ENCODE measurements at regions not wholly inside any gene's neighbourhood (a gene's known extent, or its start where the extent isn't known, plus 50 kb on each side); places are given as distances from the start of the nearest gene placed in this dataset.

DNA sequence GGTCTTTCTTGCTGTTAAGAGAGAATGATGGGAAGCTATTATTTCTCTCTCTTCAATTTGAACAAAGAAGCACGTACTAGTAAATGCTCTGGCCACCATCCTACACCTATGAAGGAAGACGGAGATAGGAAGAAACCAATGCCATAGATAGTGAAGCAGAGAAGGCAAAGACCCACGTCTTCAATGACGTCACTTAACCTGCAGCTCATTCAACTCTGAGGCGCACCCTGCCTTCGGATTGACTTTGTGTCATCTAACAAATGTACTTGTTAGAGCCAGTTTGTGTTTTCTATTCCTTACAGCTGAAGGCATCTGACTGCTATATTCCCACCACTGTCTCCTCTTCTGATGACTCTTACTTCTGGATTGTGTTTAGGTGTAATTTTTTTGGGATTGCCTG lies 332.5 kb upstream of the DDI1 start:
- no peak for TF ChIP-seq EZH2 (IDR thresholded peaks at IDR 0.05; ENCODE audit: borderline replicate concordance, low read depth, low read length, severe bottlenecking)
- TF ChIP-seq, protein P1, sequence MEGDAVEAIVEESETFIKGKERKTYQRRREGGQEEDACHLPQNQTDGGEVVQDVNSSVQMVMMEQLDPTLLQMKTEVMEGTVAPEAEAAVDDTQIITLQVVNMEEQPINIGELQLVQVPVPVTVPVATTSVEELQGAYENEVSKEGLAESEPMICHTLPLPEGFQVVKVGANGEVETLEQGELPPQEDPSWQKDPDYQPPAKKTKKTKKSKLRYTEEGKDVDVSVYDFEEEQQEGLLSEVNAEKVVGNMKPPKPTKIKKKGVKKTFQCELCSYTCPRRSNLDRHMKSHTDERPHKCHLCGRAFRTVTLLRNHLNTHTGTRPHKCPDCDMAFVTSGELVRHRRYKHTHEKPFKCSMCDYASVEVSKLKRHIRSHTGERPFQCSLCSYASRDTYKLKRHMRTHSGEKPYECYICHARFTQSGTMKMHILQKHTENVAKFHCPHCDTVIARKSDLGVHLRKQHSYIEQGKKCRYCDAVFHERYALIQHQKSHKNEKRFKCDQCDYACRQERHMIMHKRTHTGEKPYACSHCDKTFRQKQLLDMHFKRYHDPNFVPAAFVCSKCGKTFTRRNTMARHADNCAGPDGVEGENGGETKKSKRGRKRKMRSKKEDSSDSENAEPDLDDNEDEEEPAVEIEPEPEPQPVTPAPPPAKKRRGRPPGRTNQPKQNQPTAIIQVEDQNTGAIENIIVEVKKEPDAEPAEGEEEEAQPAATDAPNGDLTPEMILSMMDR (IDR thresholded peaks at IDR 0.05; ENCODE audit: borderline replicate concordance, extremely low read depth, low read length, poor library complexity, severe bottlenecking), result no peak
- no peak overlapping the region for H3K4me3 ChIP-seq (ENCODE audit: low read depth in 1 of 2, low read length in 2 of 2)
- H3K9me3 ChIP-seq (ENCODE audit: insufficient read depth, low read length, severe bottlenecking), result no peaks in the 10 kb centered on the region
- no peaks in the 10 kb centered on the region for H4K20me1 ChIP-seq (ENCODE audit: insufficient read depth, low read length)
- no peak for DNase-seq
- no peak overlapping the region for H3K27ac ChIP-seq (ENCODE audit: low read length)
- H3K9ac ChIP-seq (ENCODE audit: low read depth, low read length), result no peak overlapping the region
- no peak overlapping the region for H2AFZ ChIP-seq (ENCODE audit: low read depth, low read length)
- ATAC-seq (ENCODE audit: insufficient read depth, low read depth), result no peak
- H3K4me2 ChIP-seq (ENCODE audit: insufficient read depth, low read length), result no peak overlapping the region
- no peaks in the 10 kb centered on the region for H3K4me1 ChIP-seq (ENCODE audit: insufficient read depth, low read length)
- H3K36me3 ChIP-seq (ENCODE audit: insufficient read depth, low read length), result no peaks in the 10 kb centered on the region
- H3K27me3 ChIP-seq (ENCODE audit: insufficient read depth, low read length, poor library complexity), result no peaks in the 10 kb centered on the region
- H3K79me2 ChIP-seq (ENCODE audit: insufficient read depth, low read length), result no peaks in the 10 kb centered on the region

DNA sequence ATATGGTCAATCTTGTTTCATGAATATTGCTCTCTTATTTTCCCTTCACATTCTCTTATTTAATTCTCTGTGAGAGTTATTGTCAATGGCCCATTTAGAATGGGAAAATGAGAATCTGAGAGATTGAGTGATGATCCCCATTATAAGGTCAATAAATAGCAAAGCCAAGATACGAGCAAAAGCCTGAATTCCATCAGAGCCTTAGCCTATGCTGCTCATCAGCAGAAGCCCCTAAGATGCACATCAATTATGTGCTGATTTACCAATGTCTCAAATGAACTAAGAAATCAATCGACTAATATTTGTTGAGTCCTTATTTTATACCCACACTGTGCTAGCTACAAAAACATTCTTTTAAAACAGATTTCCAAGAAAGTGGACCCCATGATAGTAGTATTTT lies 330.8 kb upstream of the DDI1 start:
- Histone ChIP-seq H3K9ac (ENCODE audit: low read depth, low read length) (no peak overlapping the region), H2AFZ (ENCODE audit: low read depth, low read length) (no peak overlapping the region), H3K27me3 (ENCODE audit: insufficient read depth, low read length, poor library complexity) (no peaks in the 10 kb centered on the region), H4K20me1 (ENCODE audit: insufficient read depth, low read length) (no peaks in the 10 kb centered on the region), H3K9me3 (ENCODE audit: insufficient read depth, low read length, severe bottlenecking) (no peaks in the 10 kb centered on the region), H3K4me3 (ENCODE audit: low read depth in 1 of 2, low read length in 2 of 2) (no peak overlapping the region), H3K79me2 (ENCODE audit: insufficient read depth, low read length) (no peaks in the 10 kb centered on the region), H3K4me1 (ENCODE audit: insufficient read depth, low read length) (no peaks in the 10 kb centered on the region), H3K4me2 (ENCODE audit: insufficient read depth, low read length) (no peak overlapping the region), H3K36me3 (ENCODE audit: insufficient read depth, low read length) (no peaks in the 10 kb centered on the region), H3K27ac (ENCODE audit: low read length) (no peak overlapping the region)
- DNase-seq (no peak), ATAC-seq (ENCODE audit: insufficient read depth, low read depth) (no peak)
- no peak for TF ChIP-seq EZH2 (IDR thresholded peaks at IDR 0.05; ENCODE audit: borderline replicate concordance, low read depth, low read length, severe bottlenecking)
- TF ChIP-seq, protein P1 (IDR thresholded peaks at IDR 0.05; ENCODE audit: borderline replicate concordance, extremely low read depth, low read length, poor library complexity, severe bottlenecking), result no peak

DNA sequence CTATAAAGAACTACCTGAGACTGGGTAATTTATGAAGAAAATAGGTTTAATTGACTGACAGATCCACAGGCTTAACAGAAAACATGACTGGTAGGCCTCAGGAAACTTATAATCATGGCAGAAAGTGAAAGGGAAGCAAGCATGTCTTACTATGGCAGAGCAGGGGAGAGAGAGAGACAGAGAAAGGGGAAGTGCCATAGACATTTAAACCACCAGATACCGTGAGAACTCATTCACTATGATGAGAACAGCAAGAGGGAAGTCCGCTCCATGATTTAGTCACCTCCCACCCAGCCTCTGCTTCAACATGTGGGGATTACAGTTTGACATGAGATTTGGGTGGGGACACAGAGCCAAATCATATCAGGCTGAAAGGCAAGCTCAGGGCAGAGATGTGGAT lies 327.1 kb upstream of the DDI1 start:
- Histone ChIP-seq H3K27ac (ENCODE audit: low read length) (no peak overlapping the region), H3K4me1 (ENCODE audit: insufficient read depth, low read length) (0 out of 2 replicates have a peak, but pooled peaks cover 3% of the 10 kb centered on the region), H3K27me3 (ENCODE audit: insufficient read depth, low read length, poor library complexity) (no peaks in the 10 kb centered on the region), H3K4me3 (ENCODE audit: low read depth in 1 of 2, low read length in 2 of 2) (no peak overlapping the region), H3K9me3 (ENCODE audit: insufficient read depth, low read length, severe bottlenecking) (no peaks in the 10 kb centered on the region), H3K79me2 (ENCODE audit: insufficient read depth, low read length) (no peaks in the 10 kb centered on the region), H3K36me3 (ENCODE audit: insufficient read depth, low read length) (no peaks in the 10 kb centered on the region), H4K20me1 (ENCODE audit: insufficient read depth, low read length) (no peaks in the 10 kb centered on the region), H3K9ac (ENCODE audit: low read depth, low read length) (no peak overlapping the region), H2AFZ (ENCODE audit: low read depth, low read length) (no peak overlapping the region), H3K4me2 (ENCODE audit: insufficient read depth, low read length) (no peak overlapping the region)
- DNase-seq (no peak), ATAC-seq (ENCODE audit: insufficient read depth, low read depth) (no peak)
- no peak for TF ChIP-seq EZH2 (IDR thresholded peaks at IDR 0.05; ENCODE audit: borderline replicate concordance, low read depth, low read length, severe bottlenecking)
- TF ChIP-seq, protein P1 (IDR thresholded peaks at IDR 0.05; ENCODE audit: borderline replicate concordance, extremely low read depth, low read length, poor library complexity, severe bottlenecking), result no peak

DNA sequence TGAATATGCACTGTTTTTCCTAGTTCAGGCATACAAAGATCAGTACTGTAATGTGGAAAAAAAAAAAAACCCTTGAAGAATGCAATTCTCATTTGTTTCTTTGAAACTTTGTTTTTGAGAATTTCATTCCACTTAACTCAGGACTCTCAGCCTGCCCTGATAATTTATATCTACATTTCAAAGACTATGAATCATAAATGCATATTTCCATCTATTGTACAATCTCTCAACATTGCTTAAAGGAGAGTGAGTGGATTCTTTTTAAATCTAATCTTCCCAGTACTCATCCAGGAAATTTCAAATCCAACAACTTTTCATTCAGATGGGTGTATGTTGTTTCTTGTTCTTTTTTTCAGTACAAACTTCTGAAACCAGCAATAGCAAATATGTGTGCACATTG lies 322.2 kb upstream of the DDI1 start:
- ATAC-seq (ENCODE audit: insufficient read depth, low read depth), result no peak
- Histone ChIP-seq H3K27ac (ENCODE audit: low read length) (no peak overlapping the region), H2AFZ (ENCODE audit: low read depth, low read length) (no peak overlapping the region), H3K27me3 (ENCODE audit: insufficient read depth, low read length, poor library complexity) (no peaks in the 10 kb centered on the region), H3K4me3 (ENCODE audit: low read depth in 1 of 2, low read length in 2 of 2) (no peak overlapping the region), H3K36me3 (ENCODE audit: insufficient read depth, low read length) (no peaks in the 10 kb centered on the region), H3K4me1 (ENCODE audit: insufficient read depth, low read length) (0 out of 2 replicates have a peak, but pooled peaks cover 3% of the 10 kb centered on the region), H4K20me1 (ENCODE audit: insufficient read depth, low read length) (no peaks in the 10 kb centered on the region), H3K9ac (ENCODE audit: low read depth, low read length) (no peak overlapping the region), H3K79me2 (ENCODE audit: insufficient read depth, low read length) (no peaks in the 10 kb centered on the region), H3K9me3 (ENCODE audit: insufficient read depth, low read length, severe bottlenecking) (no peaks in the 10 kb centered on the region), H3K4me2 (ENCODE audit: insufficient read depth, low read length) (no peak overlapping the region)
- no peak for DNase-seq
- TF ChIP-seq EZH2 (IDR thresholded peaks at IDR 0.05; ENCODE audit: borderline replicate concordance, low read depth, low read length, severe bottlenecking), result no peak
- TF ChIP-seq, protein P1 (IDR thresholded peaks at IDR 0.05; ENCODE audit: borderline replicate concordance, extremely low read depth, low read length, poor library complexity, severe bottlenecking), result no peak

Measured in DND-41 (cell line).